ENCODE measurements at regions not wholly inside any gene's neighbourhood (a gene's known extent, or its start where the extent isn't known, plus 50 kb on each side); places are given as distances from the start of the nearest gene placed in this dataset.

- no peak overlapping the region for H3K27ac Mint-ChIP-seq (ENCODE audit: unreplicated experiment)
Observed at GRCh38 chr20:7355051-7355450, 585.2 kb downstream of the HAO1 start.

DNA sequence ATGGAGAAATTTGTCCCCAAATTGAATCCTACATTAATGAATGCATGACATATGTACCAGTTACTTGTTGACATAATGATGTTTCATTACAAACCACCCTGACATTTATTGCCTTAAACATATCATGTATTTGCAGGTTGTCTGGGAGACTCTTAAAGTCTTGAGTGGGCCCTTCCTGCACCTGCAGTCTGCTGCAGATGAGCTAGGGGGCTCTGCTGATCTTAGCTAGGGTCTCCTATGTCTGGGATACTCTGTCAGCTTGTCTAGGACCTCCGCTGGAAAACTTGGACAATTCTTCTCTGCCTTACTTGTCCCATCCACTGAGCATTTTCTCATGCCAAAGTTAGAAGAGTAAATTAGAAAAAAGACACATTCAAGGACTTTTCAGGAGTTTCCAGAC, 581.6 kb downstream of the HAO1 start:
- H3K4me1 Mint-ChIP-seq (ENCODE audit: low read depth): no peaks in the 10 kb centered on the region
- no peaks in the 10 kb centered on the region for H3K36me3 Mint-ChIP-seq (ENCODE audit: low read depth)
- H3K9me3 Mint-ChIP-seq (ENCODE audit: low read depth): peaks cover 1% of the 10 kb centered on the region
- H3K4me3 Mint-ChIP-seq (ENCODE audit: unreplicated experiment): no peak overlapping the region
- H3K27me3 Mint-ChIP-seq (ENCODE audit: low read depth): peaks cover 4% of the 10 kb centered on the region
- TF ChIP-seq CTCF (IDR thresholded peaks at IDR 0.05): no peak
- no peak for DNase-seq (ENCODE audit: low spot score)
- H3K27ac Mint-ChIP-seq (ENCODE audit: unreplicated experiment): no peak overlapping the region

More at GRCh38 chr20:7355051-7355450, 585.2 kb downstream of the HAO1 start:
- Mint-ChIP-seq H3K9me3 (ENCODE audit: low read depth) (peaks cover 4% of the 10 kb centered on the region), H3K4me1 (ENCODE audit: low read depth) (no peaks in the 10 kb centered on the region), H3K36me3 (ENCODE audit: low read depth) (no peaks in the 10 kb centered on the region), H3K27me3 (ENCODE audit: low read depth) (peaks cover 4% of the 10 kb centered on the region), H3K4me3 (ENCODE audit: unreplicated experiment) (no peak overlapping the region)
- no peak for DNase-seq (ENCODE audit: low spot score)
- TF ChIP-seq CTCF (IDR thresholded peaks at IDR 0.05): no peak

- Mint-ChIP-seq H3K4me1 (ENCODE audit: low read depth) (no peaks in the 10 kb centered on the region), H3K9me3 (ENCODE audit: low read depth) (peaks cover 7% of the 10 kb centered on the region), H3K27ac (ENCODE audit: unreplicated experiment) (no peak overlapping the region), H3K4me3 (ENCODE audit: unreplicated experiment) (no peak overlapping the region), H3K36me3 (ENCODE audit: low read depth) (no peaks in the 10 kb centered on the region), H3K27me3 (ENCODE audit: low read depth) (peaks cover 4% of the 10 kb centered on the region)
- no peak for DNase-seq (ENCODE audit: low spot score)
- no peak for TF ChIP-seq CTCF (IDR thresholded peaks at IDR 0.05)
Observed at GRCh38 chr20:7359739-7360138, 580.5 kb downstream of the HAO1 start.

DNA sequence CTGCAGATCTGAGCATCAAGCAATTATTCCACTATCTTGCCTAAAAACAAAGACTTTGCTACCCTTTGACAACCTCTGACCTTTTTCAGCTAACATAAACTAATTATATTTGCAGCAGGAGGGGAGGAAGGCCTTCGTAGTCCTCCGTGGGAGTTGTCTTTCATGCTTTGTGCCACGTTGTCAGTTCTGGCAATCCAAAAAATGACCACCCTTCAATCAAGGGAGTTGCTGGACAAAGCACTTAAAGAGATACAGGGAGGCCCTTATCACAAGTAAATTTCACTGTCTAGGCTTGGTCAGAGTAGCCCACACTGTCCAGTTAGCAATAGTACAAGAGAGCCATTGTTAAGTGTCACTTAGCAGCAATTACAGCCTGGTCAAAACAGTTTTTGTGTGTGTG, 578.9 kb downstream of the HAO1 start:
- no peak for TF ChIP-seq CTCF (IDR thresholded peaks at IDR 0.05)
- Mint-ChIP-seq H3K27ac (ENCODE audit: unreplicated experiment) (no peak overlapping the region), H3K4me3 (ENCODE audit: unreplicated experiment) (no peak overlapping the region), H3K9me3 (ENCODE audit: low read depth) (peaks cover 7% of the 10 kb centered on the region), H3K36me3 (ENCODE audit: low read depth) (no peaks in the 10 kb centered on the region), H3K27me3 (ENCODE audit: low read depth) (peaks cover 4% of the 10 kb centered on the region), H3K4me1 (ENCODE audit: low read depth) (no peaks in the 10 kb centered on the region)
- DNase-seq (ENCODE audit: low spot score): no peak

DNA sequence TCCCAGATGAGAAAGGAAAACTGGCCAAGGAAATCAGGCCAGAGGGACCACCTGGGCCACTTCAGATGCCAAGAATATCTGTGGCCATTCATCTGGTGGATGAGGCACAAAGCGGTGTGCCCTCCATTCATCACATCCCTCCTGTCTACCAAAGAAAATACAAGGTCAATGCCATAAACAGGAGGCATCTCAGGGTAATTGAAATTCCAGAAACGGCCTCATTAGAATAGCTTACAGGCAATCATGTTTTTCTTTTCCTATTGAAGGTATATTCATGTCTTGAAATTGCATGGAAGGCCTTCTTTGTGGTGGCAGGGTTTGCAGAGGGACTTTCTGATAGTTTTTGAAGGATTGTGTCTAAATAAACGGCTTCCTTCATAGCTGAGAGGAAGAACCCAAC, 578.3 kb downstream of the HAO1 start:
- TF ChIP-seq CTCF (IDR thresholded peaks at IDR 0.05): no peak

More for the DNA sequence above, 578.3 kb downstream of the HAO1 start:
- no peak overlapping the region for H3K4me3 Mint-ChIP-seq (ENCODE audit: unreplicated experiment)
- H3K27me3 Mint-ChIP-seq (ENCODE audit: low read depth): peaks cover 4% of the 10 kb centered on the region
- H3K36me3 Mint-ChIP-seq (ENCODE audit: low read depth): no peaks in the 10 kb centered on the region
- no peak overlapping the region for H3K27ac Mint-ChIP-seq (ENCODE audit: unreplicated experiment)
- H3K9me3 Mint-ChIP-seq (ENCODE audit: low read depth): peaks cover 7% of the 10 kb centered on the region
- H3K4me1 Mint-ChIP-seq (ENCODE audit: low read depth): no peaks in the 10 kb centered on the region
- DNase-seq (ENCODE audit: low spot score): no peak
